Muscle layer of colon (tissue), 2 donors: ENCODE measurements at regions not wholly inside any gene's neighbourhood (a gene's known extent, or its start where the extent isn't known, plus 50 kb on each side); places are given as distances from the start of the nearest gene placed in this dataset.

Source experiments
- H3K27ac ChIP-seq: one replicate; pipeline ENCODE4 v1.7.0; 2013; ENCODE audit warnings: low read depth, mild to moderate bottlenecking, low read length, moderate library complexity
- H3K27me3 ChIP-seq, 2 donors: one replicate each; pipeline ENCODE4 v1.7.0; 2013; ENCODE audit warnings: low read length in 2 of 2, mild to moderate bottlenecking in 2 of 2; ENCODE audit not compliant: insufficient read depth in 2 of 2, control insufficient read depth in 1 of 2
- H3K36me3 ChIP-seq: one replicate; pipeline ENCODE4 v1.7.0; 2013; ENCODE audit warnings: mild to moderate bottlenecking, low read length; ENCODE audit not compliant: insufficient read depth
- H3K4me1 ChIP-seq: one replicate; pipeline ENCODE4 v1.7.0; 2013; ENCODE audit warnings: mild to moderate bottlenecking, low read length; ENCODE audit not compliant: insufficient read depth
- H3K4me3 ChIP-seq, 2 donors: one replicate each; pipeline ENCODE4 v1.7.0; 2013; ENCODE audit warnings: low read length in 2 of 2, low read depth in 1 of 2, mild to moderate bottlenecking in 1 of 2, moderate library complexity in 1 of 2
- H3K9ac ChIP-seq: one replicate; pipeline ENCODE4 v1.7.0; 2013; ENCODE audit warnings: low read length
- H3K9me3 ChIP-seq: one replicate; pipeline ENCODE4 v1.7.0; 2013; ENCODE audit warnings: mild to moderate bottlenecking, low read length
- donor health status: abdominal sarcoma.
- donor health status: Adenocarcinoma of cecum.

- Histone ChIP-seq H3K27me3 (no peaks in the 10 kb centered on the region), H3K27ac (no peak overlapping the region), H3K9ac (no peak overlapping the region), H3K36me3 (no peaks in the 10 kb centered on the region), H3K9me3 (no peaks in the 10 kb centered on the region), H3K4me1 (peaks cover 10% of the 10 kb centered on the region), H3K4me3 (no peak overlapping the region)
These were observed 88.0 kb upstream of the NFIB start for GRCh38 chr9:14401911-14402310.

- Histone ChIP-seq H3K27me3 (no peaks in the 10 kb centered on the region), H3K4me1 (peaks cover 10% of the 10 kb centered on the region), H3K4me3 (no peak overlapping the region), H3K36me3 (no peaks in the 10 kb centered on the region), H3K9me3 (no peaks in the 10 kb centered on the region), H3K27ac (no peak overlapping the region), H3K9ac (no peak overlapping the region)
These were observed 86.7 kb upstream of the NFIB start for GRCh38 chr9:14400658-14400995.

GRCh38 chr9:14399756-14400657 lies 86.1 kb upstream of the NFIB start:
- Histone ChIP-seq H3K4me3 (no peak overlapping the region), H3K9ac (no peak overlapping the region), H3K27ac (no peak overlapping the region), H3K36me3 (no peaks in the 10 kb centered on the region), H3K27me3 (no peaks in the 10 kb centered on the region), H3K9me3 (no peaks in the 10 kb centered on the region), H3K4me1 (peaks cover 10% of the 10 kb centered on the region)

GRCh38 chr9:14398473-14398872 lies 84.5 kb upstream of the NFIB start:
- Histone ChIP-seq H3K36me3 (no peaks in the 10 kb centered on the region), H3K27ac (no peak overlapping the region), H3K4me1 (peaks cover 10% of the 10 kb centered on the region), H3K9ac (no peak overlapping the region), H3K27me3 (no peaks in the 10 kb centered on the region), H3K4me3 (no peak overlapping the region), H3K9me3 (no peaks in the 10 kb centered on the region)

GRCh38 chr9:14396171-14396570 lies 82.2 kb upstream of the NFIB start:
- H3K36me3 ChIP-seq, result no peaks in the 10 kb centered on the region
- peaks cover 10% of the 10 kb centered on the region for H3K4me1 ChIP-seq
- no peak overlapping the region for H3K9ac ChIP-seq
- no peaks in the 10 kb centered on the region for H3K9me3 ChIP-seq
- H3K27me3 ChIP-seq, result no peaks in the 10 kb centered on the region
- no peak overlapping the region for H3K27ac ChIP-seq
- no peak overlapping the region for H3K4me3 ChIP-seq

- H3K4me3 ChIP-seq, result no peak overlapping the region
These were observed 81.6 kb upstream of the NFIB start for GRCh38 chr9:14395317-14396082.

GRCh38 chr9:14393418-14393817 lies 79.5 kb upstream of the NFIB start:
- Histone ChIP-seq H3K27me3 (no peaks in the 10 kb centered on the region), H3K9me3 (no peaks in the 10 kb centered on the region), H3K36me3 (no peaks in the 10 kb centered on the region), H3K4me3 (no peak overlapping the region), H3K27ac (no peak overlapping the region), H3K9ac (no peak overlapping the region), H3K4me1 (no peaks in the 10 kb centered on the region)

More at GRCh38 chr9:14395317-14396082, 81.6 kb upstream of the NFIB start:
- H3K36me3 ChIP-seq, result no peaks in the 10 kb centered on the region
- H3K9me3 ChIP-seq, result no peaks in the 10 kb centered on the region
- H3K9ac ChIP-seq, result no peak overlapping the region
- no peaks in the 10 kb centered on the region for H3K27me3 ChIP-seq
- H3K4me1 ChIP-seq, result peaks cover 10% of the 10 kb centered on the region
- no peak overlapping the region for H3K27ac ChIP-seq

GRCh38 chr9:14391620-14392019 lies 77.7 kb upstream of the NFIB start:
- H3K4me1 ChIP-seq, result no peaks in the 10 kb centered on the region
- no peaks in the 10 kb centered on the region for H3K36me3 ChIP-seq

GRCh38 chr9:14389657-14390056 lies 75.7 kb upstream of the NFIB start:
- Histone ChIP-seq H3K9ac (no peak overlapping the region), H3K27ac (no peak overlapping the region), H3K9me3 (no peaks in the 10 kb centered on the region), H3K4me3 (no peak overlapping the region), H3K36me3 (no peaks in the 10 kb centered on the region), H3K27me3 (no peaks in the 10 kb centered on the region), H3K4me1 (no peaks in the 10 kb centered on the region)

More at GRCh38 chr9:14391620-14392019, 77.7 kb upstream of the NFIB start:
- no peak overlapping the region for H3K27ac ChIP-seq
- H3K9ac ChIP-seq, result no peak overlapping the region
- H3K4me3 ChIP-seq, result no peak overlapping the region
- no peaks in the 10 kb centered on the region for H3K9me3 ChIP-seq
- no peaks in the 10 kb centered on the region for H3K27me3 ChIP-seq

- H3K27ac ChIP-seq, result no peak overlapping the region
- no peaks in the 10 kb centered on the region for H3K9me3 ChIP-seq
- H3K9ac ChIP-seq, result no peak overlapping the region
These were observed 75.2 kb upstream of the NFIB start for GRCh38 chr9:14389146-14389545.

GRCh38 chr9:14383773-14384172 lies 69.8 kb upstream of the NFIB start:
- Histone ChIP-seq H3K27me3 (no peaks in the 10 kb centered on the region), H3K27ac (no peak overlapping the region), H3K36me3 (no peaks in the 10 kb centered on the region), H3K9ac (no peak overlapping the region), H3K9me3 (no peaks in the 10 kb centered on the region), H3K4me1 (no peaks in the 10 kb centered on the region), H3K4me3 (no peak overlapping the region)

More at GRCh38 chr9:14389146-14389545, 75.2 kb upstream of the NFIB start:
- no peaks in the 10 kb centered on the region for H3K36me3 ChIP-seq
- no peaks in the 10 kb centered on the region for H3K27me3 ChIP-seq
- no peaks in the 10 kb centered on the region for H3K4me1 ChIP-seq
- H3K4me3 ChIP-seq, result no peak overlapping the region
